ENCODE measurements at regions not wholly inside any gene's neighbourhood (a gene's known extent, or its start where the extent isn't known, plus 50 kb on each side); places are given as distances from the start of the nearest gene placed in this dataset.

DNA sequence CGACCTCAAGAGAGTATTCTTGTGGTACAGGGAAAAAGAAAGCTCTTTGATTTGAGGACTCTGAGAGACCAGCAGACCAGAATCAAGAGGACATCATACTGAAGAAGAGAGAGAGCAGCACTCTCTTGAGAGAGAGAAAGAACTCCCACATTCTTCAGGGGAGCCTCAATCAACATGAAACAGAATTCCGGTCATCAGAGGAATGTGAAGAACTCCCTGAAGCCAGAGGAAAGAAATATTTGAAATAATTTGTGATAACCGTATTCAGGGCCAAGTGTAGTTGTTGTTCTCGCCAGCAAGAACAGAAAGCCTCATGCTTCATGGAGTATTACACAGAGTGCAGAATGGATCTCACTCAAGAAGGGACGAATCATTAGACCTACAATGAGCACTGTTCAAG, 363.8 kb upstream of the TMEM132C start:
- TF ChIP-seq, protein P1, sequence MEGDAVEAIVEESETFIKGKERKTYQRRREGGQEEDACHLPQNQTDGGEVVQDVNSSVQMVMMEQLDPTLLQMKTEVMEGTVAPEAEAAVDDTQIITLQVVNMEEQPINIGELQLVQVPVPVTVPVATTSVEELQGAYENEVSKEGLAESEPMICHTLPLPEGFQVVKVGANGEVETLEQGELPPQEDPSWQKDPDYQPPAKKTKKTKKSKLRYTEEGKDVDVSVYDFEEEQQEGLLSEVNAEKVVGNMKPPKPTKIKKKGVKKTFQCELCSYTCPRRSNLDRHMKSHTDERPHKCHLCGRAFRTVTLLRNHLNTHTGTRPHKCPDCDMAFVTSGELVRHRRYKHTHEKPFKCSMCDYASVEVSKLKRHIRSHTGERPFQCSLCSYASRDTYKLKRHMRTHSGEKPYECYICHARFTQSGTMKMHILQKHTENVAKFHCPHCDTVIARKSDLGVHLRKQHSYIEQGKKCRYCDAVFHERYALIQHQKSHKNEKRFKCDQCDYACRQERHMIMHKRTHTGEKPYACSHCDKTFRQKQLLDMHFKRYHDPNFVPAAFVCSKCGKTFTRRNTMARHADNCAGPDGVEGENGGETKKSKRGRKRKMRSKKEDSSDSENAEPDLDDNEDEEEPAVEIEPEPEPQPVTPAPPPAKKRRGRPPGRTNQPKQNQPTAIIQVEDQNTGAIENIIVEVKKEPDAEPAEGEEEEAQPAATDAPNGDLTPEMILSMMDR (conservative IDR thresholded peaks at IDR 0.05; ENCODE audit: low read depth in 2 of 2) = no peak
- TF ChIP-seq ETS1 (IDR thresholded peaks at IDR 0.05) = no peak
- no peak for TF ChIP-seq CREB1 (CRISPR knock-in tag; IDR thresholded peaks at IDR 0.05; ENCODE audit: low read depth)
- TF ChIP-seq EZH2 (IDR thresholded peaks at IDR 0.05; ENCODE audit: low read depth, unreplicated experiment) = no peak
- no peak for TF ChIP-seq ZNF331 (CRISPR knock-in tag; IDR thresholded peaks at IDR 0.05; ENCODE audit: low read depth)
- TF ChIP-seq, protein P2, sequence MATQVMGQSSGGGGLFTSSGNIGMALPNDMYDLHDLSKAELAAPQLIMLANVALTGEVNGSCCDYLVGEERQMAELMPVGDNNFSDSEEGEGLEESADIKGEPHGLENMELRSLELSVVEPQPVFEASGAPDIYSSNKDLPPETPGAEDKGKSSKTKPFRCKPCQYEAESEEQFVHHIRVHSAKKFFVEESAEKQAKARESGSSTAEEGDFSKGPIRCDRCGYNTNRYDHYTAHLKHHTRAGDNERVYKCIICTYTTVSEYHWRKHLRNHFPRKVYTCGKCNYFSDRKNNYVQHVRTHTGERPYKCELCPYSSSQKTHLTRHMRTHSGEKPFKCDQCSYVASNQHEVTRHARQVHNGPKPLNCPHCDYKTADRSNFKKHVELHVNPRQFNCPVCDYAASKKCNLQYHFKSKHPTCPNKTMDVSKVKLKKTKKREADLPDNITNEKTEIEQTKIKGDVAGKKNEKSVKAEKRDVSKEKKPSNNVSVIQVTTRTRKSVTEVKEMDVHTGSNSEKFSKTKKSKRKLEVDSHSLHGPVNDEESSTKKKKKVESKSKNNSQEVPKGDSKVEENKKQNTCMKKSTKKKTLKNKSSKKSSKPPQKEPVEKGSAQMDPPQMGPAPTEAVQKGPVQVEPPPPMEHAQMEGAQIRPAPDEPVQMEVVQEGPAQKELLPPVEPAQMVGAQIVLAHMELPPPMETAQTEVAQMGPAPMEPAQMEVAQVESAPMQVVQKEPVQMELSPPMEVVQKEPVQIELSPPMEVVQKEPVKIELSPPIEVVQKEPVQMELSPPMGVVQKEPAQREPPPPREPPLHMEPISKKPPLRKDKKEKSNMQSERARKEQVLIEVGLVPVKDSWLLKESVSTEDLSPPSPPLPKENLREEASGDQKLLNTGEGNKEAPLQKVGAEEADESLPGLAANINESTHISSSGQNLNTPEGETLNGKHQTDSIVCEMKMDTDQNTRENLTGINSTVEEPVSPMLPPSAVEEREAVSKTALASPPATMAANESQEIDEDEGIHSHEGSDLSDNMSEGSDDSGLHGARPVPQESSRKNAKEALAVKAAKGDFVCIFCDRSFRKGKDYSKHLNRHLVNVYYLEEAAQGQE (IDR thresholded peaks at IDR 0.05; ENCODE audit: unreplicated experiment) = no peak
